ENCODE measurements at regions not wholly inside any gene's neighbourhood (a gene's known extent, or its start where the extent isn't known, plus 50 kb on each side); places are given as distances from the start of the nearest gene placed in this dataset.
"Not testable (repeated sequence)": the region's sequence is repeated elsewhere in the genome, so short reads cannot be mapped to it uniquely, and the experiment has no call there.

- DNase-seq, result no peak
Measured at GRCh38 chrX:114272096-114272686, 311.7 kb upstream of the HTR2C start.

DNA sequence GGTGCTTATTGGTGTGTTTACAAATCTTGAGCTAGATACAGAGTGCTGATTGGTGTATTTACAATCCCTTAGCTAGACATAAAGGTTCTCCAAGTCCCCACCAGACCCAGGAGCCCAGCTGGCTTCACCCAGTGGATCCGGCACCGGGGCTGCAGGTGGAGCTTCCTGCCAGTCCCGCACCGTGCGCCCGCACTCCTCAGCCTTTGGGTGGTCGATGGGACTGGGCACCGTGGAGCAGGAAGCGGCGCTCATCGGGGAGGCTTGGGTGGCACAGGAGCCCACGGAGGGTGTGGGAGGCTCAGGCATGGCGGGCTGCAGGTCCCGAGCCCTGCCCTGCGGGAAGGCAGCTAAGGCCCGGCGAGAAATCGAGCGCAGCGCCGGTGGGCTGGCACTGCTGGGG, 313.5 kb upstream of the HTR2C start:
- DNase-seq, result not testable (repeated sequence)

DNA sequence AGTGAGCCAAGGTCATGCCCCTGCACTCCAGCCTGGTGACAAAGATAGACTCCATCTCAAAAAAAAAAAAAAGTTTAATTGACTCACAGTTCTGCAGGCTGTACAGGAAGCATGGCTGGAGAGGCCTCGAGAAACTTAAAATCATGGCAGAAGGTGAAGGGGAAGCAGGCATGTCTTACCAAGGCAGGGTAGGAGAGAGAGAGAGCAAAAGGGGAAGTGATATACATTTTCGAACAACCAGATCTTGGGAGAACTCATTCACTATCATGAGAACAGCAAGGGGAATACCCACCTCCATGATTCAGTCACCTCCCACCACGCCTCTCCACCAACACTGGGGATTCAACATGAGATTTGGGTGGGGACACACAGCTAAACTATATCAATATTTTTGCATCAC, 315.2 kb upstream of the HTR2C start:
- DNase-seq, result no peak

DNA sequence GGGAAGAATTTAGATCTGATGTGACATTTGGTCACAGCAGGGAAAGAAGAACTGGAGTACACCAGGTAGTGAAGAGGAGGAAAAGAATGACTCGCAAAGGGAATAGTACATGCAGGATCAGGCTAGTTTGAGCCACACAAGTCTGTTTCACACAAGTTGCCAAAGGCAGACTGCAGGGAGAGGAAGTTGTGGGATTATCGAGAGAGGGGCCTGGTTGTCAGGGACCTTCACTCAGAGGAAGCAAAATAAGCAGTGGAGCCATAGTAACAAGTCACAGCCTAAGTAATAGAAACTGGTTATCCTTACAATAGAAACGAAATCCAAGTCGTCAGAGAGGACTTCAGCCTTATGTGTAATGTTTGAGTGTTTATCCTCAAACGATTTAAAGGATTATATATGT, 316.7 kb upstream of the HTR2C start:
- DNase-seq, result no peak

DNA sequence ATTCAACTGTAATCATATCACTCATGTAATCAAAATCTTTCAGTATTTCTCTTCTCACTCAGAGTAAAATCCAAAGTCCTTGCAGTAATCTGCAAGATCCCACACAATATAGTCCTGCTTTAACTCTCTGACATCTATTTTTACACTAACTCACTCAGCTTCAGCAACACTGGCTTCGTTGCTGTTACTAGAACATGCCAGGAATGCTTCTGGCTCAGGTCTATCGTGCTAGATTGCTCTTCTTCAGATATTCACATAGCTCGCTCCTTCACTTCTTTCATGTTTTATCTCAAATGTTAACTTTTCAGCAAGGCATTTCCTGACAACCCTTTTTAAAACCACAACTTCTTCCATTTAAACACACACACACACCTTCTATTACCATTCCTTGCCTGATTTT, 331.7 kb upstream of the HTR2C start:
- no peak for DNase-seq

DNA sequence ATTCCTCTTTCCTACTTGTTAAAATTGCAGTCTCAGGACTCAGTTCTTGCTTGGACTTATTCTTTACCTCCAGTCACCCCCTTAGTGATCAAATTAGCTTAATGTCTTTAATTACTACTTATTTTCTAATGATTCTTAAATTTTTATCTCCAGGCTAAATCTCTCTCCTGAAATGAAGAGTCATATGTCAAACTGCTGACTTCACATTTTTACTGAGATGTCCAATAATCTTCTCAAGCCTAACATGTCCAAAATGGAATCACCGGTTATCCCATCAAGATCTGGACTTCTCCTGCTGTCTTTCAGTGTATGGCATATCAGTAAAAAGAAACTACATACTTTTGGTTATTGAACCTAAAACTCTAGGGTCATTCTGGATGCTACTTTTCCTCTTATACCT, 332.3 kb upstream of the HTR2C start:
- no peak for DNase-seq

DNA sequence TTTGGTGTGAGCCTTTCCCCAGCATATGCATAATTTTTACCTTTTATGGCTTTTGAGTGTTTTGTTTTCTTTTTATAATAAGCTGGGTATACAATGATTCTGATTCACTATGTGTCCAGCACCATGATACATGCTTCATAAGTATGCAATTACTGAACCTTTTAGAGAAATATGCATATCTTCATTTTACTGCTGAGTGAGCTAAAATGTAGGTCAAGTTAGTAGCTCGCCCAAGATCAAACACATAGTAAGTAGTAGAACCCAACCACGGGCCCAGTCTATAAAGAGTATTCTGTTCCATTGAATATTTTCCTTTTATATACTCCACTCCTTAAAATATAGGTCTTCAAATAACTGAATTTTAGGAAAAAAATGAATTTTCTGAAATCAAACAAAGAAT, 362.4 kb upstream of the HTR2C start:
- no peak for DNase-seq

- no peak for DNase-seq
Measured at GRCh38 chrX:114210879-114211278, 373.0 kb upstream of the HTR2C start.

DNA sequence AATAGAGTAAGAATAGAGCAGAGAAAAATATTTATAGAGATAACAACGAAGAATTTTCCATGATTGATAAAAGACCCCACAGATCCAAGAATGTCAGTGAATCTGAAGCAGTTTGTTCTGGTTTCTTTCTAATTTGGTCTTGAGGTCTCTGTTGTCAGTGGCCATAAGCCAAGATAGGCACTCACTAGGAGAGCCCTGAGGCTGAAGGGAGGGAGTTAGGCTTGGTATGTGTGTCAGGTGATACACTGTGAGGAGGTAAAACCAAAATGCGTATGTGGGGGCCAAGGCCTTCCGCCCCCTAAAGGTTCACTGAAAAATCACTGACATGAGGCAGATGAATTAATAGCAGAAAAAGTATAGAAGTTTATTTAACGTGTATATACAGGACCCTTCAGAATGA, 382.3 kb upstream of the HTR2C start:
- no peak for DNase-seq

DNA sequence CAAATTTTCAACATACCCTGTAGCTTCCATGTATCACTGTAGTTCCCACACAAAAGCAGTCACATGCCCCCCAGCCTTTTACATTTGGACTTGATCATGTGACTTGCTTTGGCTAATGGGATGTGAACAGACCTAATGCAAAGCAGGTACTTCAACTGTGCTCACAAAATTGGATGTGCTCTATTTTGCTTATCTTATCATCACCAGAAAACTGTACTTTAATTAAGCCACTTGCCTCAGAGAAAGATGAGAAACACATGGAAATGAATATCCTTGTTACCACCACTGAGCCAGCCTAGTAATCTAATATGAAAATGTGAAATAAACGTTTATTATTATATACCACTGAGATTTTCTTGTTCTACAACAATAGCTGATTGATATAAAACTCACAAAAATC, 402.7 kb upstream of the HTR2C start:
- no peak for DNase-seq

DNA sequence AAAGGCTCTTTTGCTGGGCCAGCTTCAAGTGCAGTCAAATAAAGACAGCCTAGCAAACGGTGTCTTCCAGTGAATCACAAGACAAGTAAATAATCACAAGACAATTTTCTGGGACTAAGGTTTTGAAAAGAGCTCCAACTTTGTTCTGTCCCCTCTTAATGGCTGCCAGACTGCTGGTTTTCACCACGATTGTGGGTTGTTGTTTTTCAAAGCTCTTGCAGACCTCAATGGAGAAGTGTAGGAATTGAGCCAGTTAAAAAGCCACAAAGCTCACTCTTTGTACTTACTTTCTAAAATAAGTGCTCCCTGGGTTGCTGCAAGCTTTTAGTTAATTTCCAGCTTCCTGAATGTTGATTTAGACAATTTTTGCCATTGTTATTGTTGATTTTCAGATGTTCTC, 405.8 kb upstream of the HTR2C start:
- no peak for DNase-seq

GRCh38 chrX:114167276-114167675, 416.6 kb upstream of the HTR2C start:
- not testable (repeated sequence) for DNase-seq

DNA sequence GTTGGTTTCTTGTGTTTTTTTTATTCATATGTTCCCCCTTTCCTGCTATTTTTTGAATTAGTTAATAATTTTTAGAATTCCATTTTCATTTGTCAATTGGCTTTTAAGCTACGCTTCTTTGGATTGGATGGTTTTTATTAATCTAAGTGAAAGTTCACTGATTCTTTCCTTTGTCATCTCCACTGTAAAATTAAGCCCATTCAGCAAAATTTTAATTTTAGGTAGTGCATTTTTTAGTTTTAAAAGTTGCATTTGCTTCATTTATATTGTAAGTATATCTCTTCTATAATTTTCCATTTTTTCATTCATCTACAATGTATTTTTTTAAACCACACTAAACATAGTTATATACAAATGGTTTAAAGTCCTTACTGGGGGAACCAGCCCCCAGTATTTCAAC, 417.3 kb upstream of the HTR2C start:
- DNase-seq, result no peak

- no peak for DNase-seq
Measured at GRCh38 chrX:114165537-114165936, 418.3 kb upstream of the HTR2C start.

DNA sequence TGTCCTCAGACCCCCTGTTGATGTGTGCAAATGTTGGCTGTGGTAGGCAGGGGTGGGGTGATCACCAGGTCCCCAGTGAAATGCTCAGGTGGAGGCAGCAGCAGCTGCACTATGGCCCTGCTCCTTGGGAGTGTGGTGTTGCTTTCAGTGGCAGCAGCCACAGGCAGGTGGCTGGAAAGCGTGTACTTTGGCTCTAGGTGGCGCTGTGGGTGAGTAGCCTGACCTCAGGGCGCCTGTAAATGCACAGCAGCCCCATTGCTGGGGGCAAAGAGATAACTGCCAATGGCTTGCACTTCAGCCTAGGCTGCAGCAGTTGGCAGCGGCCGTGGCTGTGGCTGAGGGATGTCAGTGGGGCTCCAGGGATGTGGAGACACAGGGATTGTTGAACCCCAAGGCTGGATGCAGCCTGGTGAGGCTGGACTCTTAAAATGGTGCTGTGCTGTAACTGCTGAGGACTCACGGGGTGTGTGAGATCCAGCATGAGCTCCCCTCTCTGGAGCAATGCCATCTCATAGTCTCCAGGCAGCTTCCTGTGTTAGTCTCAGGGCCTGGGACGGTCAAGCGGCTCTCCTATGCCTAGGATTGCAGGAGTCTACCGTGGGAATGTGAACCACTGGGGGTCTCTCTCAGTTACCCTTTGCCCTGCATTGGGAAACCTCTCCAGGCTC, 421.7 kb upstream of the HTR2C start:
- DNase-seq, result no peak

DNA sequence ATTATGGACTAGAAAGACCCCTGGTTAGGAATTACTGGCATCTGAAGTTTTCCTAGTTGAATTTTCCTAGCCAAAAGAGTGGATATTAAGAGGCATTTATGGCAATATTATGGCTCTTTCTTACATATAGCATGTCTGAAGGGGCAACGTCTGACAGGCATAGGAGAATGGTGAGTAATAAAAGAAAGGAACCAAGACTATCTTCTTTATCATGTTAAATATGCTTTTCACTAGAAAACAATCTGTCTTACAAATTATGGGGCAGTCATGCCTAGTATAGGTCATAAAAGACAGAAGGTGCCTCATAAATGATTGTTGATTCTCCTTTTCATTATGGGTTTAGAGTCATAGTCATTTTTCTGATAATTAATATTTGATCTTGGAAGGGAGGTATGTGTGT, 431.1 kb upstream of the HTR2C start:
- no peak for DNase-seq

GRCh38 chrX:114152130-114152529, 431.8 kb upstream of the HTR2C start:
- DNase-seq, result no peak

DNA sequence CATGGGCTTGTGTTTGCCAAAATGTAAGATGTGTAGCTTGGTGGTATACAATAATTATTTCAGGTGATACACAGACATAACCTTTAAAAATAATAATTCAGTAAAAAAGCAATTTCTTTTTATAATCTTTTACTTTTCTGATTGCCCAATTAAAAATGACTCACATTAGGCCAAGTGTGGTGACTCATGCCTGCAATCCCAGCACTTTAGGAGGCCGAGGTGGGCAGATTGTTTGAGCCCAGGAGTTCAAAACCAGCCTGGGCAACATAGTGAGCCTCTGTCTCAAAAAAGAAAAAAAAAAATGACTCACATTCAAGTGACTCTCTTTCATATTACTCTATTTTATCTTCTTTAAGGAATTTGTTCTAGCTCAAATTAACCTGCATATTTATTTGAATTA, 449.4 kb upstream of the HTR2C start:
- DNase-seq, result no peak

DNA sequence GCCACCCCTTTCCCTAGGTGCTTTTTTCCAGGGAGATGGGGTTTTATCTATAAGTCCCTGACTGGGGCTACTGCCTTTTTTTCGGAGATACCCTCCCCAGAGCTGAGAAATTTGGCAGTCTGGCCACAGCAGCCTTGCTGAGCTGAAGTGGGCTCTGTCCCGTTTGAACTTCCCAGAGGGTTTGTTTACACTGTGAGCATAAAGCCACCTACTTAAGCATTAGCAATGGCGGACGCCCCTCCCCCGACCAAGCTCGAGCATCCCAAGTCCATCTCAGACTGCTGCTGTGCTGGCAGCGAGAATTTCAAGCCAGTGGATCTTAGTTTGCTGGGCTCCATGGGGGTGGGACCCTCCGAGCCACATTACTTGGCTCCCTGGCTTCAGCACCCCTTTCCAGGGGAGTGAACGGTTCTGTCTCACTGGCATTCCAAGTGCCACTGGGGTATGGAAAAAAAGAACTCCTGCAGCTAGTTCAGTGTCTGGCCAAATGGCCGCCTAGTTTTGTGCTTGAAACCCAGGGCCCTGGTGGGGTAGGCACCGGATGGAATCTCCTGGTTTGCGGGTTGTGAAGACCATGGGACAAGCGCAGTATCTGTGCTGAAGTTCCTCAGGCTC, 456.4 kb upstream of the HTR2C start:
- DNase-seq, result no peak

GRCh38 chrX:114127005-114127404, 456.9 kb upstream of the HTR2C start:
- DNase-seq, result no peak

DNA sequence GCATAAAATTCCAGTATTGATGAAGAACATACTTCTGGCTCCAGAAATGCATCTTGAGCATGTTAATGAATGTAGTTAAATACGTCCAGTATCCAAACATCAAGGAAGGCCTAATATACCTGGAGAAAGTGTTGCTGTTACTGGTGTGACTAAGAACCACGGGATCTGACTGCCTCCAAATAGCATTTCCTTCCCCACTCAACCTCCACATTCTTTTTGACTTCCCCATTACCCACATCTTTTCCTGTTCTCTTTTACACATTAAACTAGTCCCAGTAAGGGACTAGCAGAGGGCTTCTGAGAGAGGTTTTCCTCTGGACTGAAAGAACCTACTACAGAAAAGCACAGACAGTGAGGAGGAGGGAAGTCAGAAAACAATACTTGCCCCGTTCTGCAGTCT, 482.8 kb upstream of the HTR2C start:
- DNase-seq, result no peak

DNA sequence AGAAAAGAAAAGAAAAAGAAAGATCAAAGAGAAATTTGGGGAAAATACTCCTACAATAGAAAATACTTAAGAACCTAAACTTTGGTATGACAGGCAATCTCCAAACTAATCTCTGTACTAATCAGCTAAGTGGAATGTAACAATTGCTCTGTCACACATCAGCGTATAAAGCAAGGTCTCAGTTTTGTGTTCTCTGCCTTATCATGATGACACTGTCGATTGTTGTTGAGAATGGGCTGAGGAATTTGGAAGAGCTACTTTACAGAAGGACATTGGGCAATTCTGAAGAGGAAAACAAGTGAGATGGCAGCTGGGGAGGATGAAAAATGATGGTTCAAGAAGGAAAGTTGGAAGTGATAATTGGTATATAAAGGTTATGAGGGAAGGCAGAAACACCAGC, 486.0 kb upstream of the HTR2C start:
- DNase-seq, result no peak

- DNase-seq, result no peak
Measured at GRCh38 chrX:114097427-114097826, 486.5 kb upstream of the HTR2C start.

DNA sequence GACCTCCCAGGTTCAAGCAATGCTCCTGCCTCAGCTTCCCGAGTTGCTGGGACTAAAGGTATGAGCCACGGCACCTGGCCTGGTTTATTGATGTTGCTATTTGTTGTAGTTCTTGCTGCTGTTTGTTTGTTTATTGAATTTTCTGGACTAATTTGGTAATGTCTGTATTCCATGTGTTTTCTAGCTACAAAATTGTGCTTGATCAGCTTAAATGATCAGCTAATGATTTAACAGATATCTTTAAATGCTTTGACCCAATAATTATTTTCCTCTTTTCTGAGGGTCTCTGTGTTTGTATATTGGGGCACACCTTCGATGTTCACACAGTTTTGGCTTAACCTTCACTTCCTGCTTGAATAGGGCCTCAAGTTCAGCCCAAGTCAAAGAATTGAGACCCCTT, 488.1 kb upstream of the HTR2C start:
- DNase-seq, result no peak

GRCh38 chrX:114087543-114087942, 496.3 kb upstream of the HTR2C start:
- no peak for DNase-seq
